ENCODE measurements at regions not wholly inside any gene's neighbourhood (a gene's known extent, or its start where the extent isn't known, plus 50 kb on each side); places are given as distances from the start of the nearest gene placed in this dataset.

DNA sequence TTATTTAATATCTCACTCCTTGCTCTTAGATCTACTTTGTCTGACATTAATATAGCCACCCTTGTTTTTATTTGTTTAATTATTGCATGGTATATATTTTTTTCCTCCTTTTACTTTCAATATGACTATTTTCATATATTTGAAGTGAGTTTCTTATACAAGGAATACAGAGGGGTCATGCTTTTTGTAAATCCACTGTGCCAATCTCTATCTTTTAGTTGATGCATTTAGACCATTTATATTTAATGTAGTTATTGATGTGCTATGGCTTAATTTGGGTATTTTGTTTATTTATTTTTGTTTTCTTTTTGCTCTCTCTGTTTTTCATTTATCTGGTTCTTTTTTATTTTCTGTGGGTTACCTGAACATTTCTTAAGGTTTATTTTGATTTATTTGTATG lies 750.6 kb downstream of the TMEM182 start:
- DNase-seq (ENCODE audit: low spot score): no peak

DNA sequence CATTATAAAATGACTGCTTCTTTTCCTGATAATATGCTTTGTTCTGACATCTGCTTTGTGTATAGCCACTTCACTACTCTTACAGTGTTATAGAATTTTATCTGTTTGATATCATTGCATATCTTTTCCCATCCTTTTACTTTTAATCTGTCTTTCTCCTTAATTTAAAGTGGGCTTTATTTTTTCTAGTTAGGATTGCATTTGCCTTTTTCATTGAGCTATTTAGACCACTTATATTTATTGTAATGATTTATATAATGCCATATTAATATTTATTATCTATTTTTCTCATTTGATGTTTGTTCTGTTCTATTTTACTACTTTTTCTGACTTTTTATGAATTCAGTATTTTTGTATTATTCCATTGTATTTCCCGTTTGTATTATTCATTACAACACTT lies 758.7 kb downstream of the TMEM182 start:
- DNase-seq (ENCODE audit: low spot score): no peak

DNA sequence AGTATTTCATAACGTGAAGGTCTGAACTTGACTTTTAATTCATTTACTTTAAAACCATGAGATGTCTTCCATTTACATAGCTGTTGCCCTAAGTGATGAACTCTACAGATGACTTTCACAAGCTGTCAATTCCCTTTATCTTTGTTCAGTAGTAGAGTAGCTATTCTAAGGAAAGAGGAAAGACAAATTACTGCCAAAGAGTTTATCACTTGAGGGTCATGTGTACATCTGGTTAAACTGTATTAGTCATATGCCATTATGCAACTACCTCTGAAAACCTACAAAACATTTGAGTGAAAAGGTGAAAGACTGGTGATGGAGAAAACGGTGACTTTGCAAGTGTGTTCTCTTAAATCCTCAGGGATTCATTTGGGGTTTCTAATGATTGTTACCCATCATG lies 763.9 kb downstream of the TMEM182 start:
- no peak for DNase-seq (ENCODE audit: low spot score)

DNA sequence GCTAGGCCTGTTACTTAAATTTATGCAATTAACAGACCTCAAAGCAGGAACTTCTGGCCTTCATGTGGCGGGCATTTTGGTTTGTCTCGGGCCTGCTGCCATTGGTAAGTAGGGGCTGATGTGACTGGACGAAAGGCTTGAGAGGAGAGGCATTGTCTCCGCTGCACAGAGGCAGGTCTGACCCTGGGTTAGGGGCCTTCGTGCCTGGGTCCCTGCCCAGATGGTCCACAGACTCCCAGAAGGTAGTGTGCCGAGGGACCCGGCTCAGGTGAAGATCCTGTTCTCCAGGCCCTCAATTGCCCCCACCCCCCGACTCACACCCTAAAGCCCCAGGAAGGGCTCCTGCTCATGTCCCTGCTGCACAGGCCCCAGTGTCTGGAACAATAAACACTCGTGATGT lies 764.9 kb downstream of the TMEM182 start:
- DNase-seq (ENCODE audit: low spot score): no peak

DNA sequence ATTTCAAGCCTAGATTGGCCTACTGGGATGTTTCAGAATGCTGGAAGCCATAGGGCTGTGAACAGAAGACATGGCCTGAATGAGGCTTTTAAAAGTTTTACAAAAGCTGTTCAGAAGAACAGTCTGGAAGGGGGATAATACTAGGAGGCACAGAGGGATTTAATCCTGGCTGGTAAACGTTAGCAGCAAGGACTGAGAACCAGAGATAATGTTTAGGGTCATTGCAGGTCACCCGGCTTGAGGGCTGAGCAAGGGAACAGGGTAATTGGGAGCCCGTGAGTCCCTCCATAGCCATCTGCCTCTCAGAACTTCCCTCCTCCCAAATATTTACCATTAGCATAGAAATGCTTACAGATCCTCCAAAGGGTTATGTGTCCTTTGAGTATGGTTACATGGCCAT lies 765.4 kb downstream of the TMEM182 start:
- no peak for DNase-seq (ENCODE audit: low spot score)

DNA sequence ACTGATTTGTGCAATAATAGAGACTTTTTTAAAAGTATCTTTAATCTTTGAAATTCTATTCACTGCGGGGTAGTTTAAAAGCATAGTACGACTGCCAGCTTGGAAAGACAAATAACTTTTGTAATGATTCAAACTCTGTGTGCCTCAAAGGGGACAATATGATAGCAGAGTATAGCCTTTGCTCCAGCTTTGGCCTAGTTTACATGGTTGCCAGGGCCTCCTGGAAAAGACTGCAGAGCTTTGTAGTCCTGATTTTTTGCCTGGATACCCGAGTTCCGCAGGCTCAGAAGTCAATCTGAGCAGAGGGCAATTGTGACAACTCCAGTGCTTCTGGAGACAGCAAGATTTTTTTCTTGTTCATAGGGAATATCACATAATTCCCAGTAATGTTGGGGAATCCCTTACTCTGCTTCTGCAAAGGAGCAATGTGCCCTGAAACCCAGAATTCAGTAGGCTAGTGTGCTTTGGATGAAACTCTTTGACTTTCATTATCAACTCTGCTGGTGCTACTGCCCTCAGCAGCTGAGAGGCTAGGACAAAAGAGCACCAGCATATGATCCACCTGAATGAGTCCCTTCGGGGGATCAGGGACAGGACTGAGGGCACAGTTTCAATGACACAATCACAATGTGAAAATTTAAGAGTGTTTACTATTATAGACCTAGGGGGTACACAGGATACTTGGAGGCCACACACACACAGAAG lies 768.1 kb downstream of the TMEM182 start:
- DNase-seq (ENCODE audit: low spot score): no peak

DNA sequence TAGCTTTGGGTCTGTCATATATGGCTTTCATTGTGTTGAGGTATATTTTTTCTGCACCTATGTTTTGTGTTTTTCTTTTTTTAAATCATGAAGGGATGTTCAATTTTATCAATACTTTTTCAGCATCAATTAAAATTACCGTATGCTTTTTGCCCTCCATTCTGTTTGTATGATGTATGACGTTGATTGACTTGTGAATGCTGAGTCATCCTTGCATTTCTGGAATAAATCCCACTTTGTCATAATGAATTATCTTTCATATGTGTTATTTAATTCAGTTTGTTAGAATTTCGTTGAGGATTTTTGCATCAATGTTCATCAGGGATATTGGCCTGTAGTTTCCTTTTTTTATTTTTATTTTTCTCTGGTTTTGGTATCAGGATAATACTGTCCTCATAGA lies 790.9 kb downstream of the TMEM182 start:
- no peak for DNase-seq (ENCODE audit: low spot score)

DNA sequence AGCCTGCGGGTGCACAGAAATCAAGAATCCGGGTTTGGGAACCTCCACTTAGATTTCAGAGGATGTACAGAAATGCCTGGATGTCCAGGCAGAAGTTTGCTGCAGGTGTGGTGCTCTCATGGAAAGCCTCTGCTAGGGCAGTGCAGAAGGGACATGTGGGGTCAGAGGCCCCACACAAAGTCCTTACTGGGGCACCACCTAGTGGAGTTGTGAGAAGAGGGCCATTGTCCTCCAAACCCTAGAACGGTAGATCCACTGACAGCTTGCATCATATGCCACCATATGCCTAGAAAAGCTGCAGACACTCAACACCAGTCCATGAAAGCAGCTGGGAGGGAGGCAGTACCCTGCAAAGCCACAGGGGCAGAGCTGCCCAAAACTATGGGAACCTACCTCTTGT lies 833.0 kb downstream of the TMEM182 start:
- DNase-seq (ENCODE audit: low spot score): no peak

DNA sequence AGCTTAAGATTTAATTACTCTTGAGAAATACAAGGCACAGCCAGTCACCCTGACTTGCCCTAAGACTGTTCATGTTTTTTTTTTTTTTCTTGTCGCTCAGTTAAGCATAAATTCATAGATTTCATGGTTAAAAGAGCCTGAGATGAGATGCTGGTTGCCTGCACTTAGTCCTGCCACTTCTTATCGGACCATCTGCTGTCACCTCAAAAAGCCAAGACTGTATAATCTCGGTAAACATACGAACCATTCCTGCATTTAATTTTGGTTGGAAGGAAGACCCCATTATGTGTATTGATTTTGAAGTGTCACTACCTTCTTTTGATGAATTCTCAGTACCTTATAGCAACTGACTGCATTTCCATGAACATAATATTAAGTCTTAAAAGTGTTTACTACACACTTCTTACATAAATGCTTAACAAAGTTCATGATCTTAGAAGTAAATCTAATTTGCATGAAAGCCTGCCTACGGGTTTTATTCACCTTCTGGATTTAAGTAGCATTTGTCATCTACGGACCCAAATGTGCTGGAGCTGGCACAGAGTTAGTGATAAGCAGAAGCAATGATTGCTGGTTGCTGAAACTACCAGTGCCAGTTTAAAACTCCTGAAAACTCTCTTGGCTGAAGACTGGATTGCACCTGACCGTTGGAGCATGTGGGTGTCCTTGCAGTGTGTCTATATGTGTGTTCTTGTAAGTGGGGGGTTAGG lies 843.4 kb downstream of the TMEM182 start:
- DNase-seq (ENCODE audit: low spot score): no peak

DNA sequence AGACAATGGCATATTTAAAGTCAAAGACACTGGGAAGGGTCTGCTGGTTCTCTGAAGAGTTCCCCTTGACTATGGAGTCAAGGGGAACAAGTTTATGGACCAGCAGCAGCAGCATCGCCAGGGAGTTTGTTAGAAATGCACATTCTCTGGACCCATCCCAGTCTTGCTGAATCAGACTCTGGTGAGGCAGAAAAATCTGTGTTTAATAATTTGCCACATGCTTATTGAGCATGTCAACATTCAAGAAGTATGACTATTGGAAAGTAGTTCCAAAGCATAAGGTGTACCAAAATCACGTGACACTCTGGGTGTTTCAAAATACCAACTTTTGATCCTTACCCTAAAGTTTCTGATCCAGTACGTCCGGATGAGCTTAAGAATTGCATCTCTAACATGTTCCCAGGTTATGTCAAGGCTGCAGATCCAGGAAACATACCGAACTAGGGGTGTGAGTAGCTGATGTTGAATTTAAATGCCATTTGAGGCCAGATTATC lies 853.8 kb downstream of the TMEM182 start:
- DNase-seq (ENCODE audit: low spot score): no peak

DNA sequence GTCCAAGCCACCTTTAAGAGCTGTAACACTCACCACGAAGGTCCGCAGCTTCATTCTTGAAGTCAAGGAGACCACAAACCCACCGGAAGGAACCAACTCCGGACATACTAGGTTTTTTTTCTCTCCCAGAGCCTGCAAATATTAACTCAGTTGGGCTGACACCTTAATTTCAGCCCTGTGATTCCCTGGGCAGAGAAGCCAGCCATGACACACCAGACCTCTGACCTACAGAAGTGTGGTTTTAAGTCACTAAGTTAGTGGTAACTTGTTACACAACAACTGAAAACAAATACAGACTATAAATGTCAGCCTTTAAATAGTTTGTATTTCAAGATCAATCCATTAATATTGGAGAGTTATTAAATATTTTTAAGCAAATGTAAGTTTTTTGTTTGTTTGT lies 855.1 kb downstream of the TMEM182 start:
- no peak for DNase-seq (ENCODE audit: low spot score)

DNA sequence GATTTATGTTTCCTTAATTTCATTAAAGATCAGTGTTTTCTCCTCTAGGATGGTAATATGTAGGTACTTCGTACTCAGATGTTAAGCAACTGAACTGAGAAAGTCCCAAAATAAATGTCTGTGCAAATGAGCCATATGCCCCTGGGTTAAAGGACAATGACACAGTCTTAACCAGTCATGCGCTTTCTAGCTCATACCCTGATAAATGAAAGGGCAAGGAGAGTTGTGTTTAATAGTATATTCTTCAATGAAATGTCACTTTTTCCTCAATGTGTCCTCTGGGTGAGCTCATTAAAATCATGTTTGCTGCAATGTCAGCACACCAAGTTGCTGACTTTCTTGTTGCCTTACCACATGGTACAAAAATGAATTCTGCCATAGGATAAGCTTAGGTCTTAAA lies 856.3 kb downstream of the TMEM182 start:
- DNase-seq (ENCODE audit: low spot score): no peak

DNA sequence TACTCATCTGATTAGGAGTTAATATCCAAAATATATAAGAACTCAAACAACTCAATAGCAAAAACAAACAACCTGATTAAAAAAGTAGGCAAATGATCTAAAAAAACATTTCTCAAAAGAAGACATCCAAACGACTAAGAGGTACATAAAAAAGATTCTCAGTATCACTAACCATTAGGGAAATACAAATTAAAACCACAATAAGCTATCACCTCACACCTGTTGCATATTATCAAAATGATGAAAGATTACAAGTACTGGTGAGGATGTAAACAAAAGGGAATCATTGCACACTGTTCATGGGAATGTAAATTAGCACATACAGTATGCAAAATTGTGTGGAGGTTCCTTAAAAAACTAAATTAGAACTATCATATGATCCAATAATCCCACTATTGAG lies 865.5 kb downstream of the TMEM182 start:
- no peak for DNase-seq (ENCODE audit: low spot score)

DNA sequence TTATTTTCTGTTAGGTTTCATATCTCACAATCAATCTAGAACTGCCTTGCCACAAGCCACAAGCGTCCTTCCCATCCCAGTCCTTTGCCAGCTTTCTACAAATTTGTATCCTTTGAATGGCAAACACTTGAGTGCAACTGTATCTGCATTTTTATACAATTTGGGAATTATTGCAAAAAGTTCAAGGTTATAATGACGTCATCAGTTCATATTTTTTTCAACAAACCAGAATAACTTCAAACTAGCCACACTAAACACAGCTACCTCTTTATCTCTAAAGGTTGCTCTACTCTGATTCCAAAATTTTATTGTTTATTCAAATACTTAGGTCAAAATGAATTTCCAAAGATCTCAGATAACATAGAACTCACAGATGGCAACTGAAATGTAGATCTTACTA lies 877.1 kb downstream of the TMEM182 start:
- no peak for DNase-seq (ENCODE audit: low spot score)

DNA sequence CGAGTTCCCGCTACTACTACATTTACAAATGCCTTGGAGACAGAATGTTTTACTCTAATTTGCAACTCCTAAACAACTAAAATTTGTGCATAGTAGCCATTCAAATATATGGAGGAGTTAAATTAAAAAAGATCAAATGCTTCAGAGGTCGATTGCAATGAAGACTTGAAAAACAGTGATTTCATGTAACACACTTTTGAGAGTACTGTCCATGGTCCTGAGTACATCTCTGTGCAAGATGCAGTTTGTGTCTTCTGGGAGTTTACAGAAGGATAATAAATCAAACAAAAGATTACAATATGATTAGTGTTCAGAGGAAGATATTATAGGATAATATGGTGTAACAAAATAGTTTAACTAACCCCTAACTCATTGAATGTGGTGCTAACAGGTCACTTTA lies 894.7 kb downstream of the TMEM182 start:
- DNase-seq (ENCODE audit: low spot score): no peak

DNA sequence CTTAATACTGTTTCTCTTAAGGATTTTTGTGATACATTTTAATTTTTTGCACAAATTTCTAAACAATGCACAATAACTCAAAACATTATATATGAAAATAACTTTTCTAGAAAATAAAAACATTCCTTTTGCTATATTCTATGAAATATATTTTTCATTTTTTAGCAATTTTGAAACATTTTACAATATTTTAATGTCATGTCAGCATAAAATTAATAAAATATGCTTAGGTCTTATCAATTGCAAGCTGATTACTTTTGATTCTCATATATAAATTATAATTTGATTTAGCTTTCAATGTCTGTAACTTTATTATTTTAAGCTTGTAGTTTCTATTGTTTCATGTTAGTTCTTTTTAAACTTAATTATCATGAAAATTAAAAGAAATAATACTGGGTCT lies 898.7 kb downstream of the TMEM182 start:
- DNase-seq (ENCODE audit: low spot score): no peak

DNA sequence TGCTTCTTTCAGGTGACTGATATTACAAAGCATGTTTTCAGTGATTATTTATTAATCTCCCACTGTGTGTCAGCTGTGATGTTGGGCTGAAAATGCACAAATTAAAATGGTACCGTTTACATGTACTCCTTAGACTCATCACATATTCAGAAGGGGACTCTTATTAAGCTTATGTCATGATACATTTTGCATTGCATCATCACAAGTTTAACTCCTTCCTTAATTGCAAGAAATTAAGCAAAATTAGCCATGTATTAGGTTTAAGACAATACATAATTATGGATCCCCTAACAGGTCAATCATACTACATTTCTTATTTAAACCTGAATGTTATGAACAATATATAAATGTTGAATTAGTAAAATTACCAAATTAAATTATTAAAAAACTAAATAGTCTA lies 899.1 kb downstream of the TMEM182 start:
- DNase-seq (ENCODE audit: low spot score): no peak

DNA sequence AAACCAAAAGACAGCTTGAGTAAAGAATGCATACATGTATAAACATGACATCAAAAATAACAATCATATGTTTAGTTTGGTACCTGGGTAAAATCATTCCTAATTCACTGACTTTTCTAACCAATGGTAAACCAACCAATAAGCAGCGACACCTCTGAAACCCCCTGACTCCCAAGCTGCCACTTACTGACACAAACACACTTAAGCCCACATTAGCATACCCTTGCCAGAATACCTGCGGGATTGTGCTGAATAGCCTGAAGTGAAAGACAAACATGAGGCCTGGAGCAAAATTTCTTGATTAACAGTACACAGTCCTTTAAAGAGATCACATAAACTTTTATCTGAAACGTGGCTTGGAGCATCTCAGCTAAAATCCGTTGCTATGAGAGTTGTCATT lies 902.9 kb downstream of the TMEM182 start:
- DNase-seq (ENCODE audit: low spot score): no peak

DNA sequence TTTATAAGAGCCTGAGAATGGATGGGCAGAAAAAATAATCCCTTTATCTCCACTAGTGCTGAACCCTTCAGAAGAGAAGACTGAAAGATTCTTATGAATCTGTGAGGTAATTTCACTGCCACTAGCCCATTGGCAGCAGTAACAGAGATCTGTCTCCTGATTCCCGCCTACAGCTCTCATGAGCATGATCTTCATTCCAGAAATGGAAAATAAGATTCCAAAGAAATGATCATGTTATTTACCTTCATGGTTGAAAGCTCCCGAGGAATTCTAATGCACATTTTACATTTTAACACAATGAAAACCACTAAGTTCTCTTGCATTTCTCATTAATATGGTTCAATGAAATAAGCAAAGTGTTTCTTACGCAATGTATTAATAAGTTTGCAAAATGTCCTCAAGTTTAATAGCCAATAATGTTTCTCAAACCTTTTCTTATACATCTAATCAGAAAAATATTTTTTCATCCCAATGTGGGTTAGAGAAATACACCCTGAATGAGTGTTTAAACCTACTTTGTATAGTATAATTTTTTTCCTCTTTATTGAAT lies 905.6 kb downstream of the TMEM182 start:
- no peak for DNase-seq (ENCODE audit: low spot score)

DNA sequence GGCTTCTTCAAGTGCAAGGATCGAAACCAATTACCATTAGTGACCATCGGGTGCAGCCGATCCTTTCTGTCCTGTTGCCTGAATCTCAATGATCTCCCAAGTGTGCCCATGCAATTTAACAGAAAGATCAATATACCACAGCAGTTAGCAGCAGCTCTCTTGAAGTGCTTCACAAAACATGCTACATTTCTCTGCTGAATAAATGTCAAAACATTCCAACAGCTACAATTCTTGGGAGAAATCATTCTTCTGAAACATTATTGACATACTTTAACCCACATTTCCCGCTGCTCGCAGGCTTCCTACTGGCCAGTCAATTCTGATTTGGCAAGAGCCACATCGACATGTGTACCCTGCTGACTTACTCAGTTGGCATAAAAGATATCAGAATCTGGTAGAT lies 907.7 kb downstream of the TMEM182 start:
- no peak for DNase-seq (ENCODE audit: low spot score)
